Trophoblast cell (in vitro differentiated cells and primary cell): ENCODE measurements at regions not wholly inside any gene's neighbourhood (a gene's known extent, or its start where the extent isn't known, plus 50 kb on each side); places are given as distances from the start of the nearest gene placed in this dataset.

Experiments
- DNase-seq, 2 donors: peaks; one replicate each; pipeline ENCODE4 v3.0.0-alpha.2; 2016
- H2AFZ ChIP-seq: 2 replicates; pipeline ENCODE4 v1.6.1; 2013; ENCODE audit warnings: low read length, moderate library complexity, mild to moderate bottlenecking; ENCODE audit not compliant: insufficient read depth, poor library complexity
- H2AK5ac ChIP-seq: 2 replicates; pipeline ENCODE4 v1.6.1; 2013; ENCODE audit warnings: mild to moderate bottlenecking, low read length
- H2BK120ac ChIP-seq: 2 replicates; pipeline ENCODE4 v1.6.1; 2013; ENCODE audit warnings: low read length, mild to moderate bottlenecking, moderate library complexity; ENCODE audit not compliant: insufficient read depth, poor library complexity
- H2BK12ac ChIP-seq: 2 replicates; pipeline ENCODE4 v1.6.1; 2013; ENCODE audit warnings: mild to moderate bottlenecking, low read length, moderate library complexity
- H2BK5ac ChIP-seq: 2 replicates; pipeline ENCODE4 v1.6.1; 2013; ENCODE audit warnings: low read length, low read depth, moderate library complexity, mild to moderate bottlenecking; ENCODE audit not compliant: poor library complexity
- H3K14ac ChIP-seq: 2 replicates; pipeline ENCODE4 v1.6.1; 2013; ENCODE audit warnings: mild to moderate bottlenecking, low read length
- H3K18ac ChIP-seq: 2 replicates; pipeline ENCODE4 v1.6.1; 2013; ENCODE audit warnings: mild to moderate bottlenecking, low read length
- H3K23ac ChIP-seq: 2 replicates; pipeline ENCODE4 v1.6.1; 2013; ENCODE audit warnings: low read length
- H3K27ac ChIP-seq: 2 replicates; pipeline ENCODE4 v1.5.1; 2013; ENCODE audit warnings: low read depth, mild to moderate bottlenecking, inconsistent platforms, low read length, moderate library complexity
- H3K27me3 ChIP-seq: 2 replicates; pipeline ENCODE4 v1.6.1; 2013; ENCODE audit warnings: inconsistent platforms, mild to moderate bottlenecking, low read length, moderate library complexity; ENCODE audit not compliant: insufficient read depth
- H3K36me3 ChIP-seq, 2 experiments: 1 replicate in 1 of 2; 2 replicates in 1 of 2; pipeline ENCODE4 v1.6.1; 2013; ENCODE audit warnings: low read length in 2 of 2, mild to moderate bottlenecking in 2 of 2, moderate library complexity in 1 of 2; ENCODE audit not compliant: insufficient read depth in 2 of 2, control insufficient read depth in 1 of 2
- H3K4ac ChIP-seq: 2 replicates; pipeline ENCODE4 v1.6.1; 2013; ENCODE audit warnings: low read depth, mild to moderate bottlenecking, low read length, moderate library complexity
- H3K4me1 ChIP-seq, 2 experiments: 1 replicate in 1 of 2; 2 replicates in 1 of 2; pipeline ENCODE4 v1.6.1; 2013; ENCODE audit warnings: low read length in 2 of 2, mild to moderate bottlenecking in 2 of 2, moderate library complexity in 1 of 2; ENCODE audit not compliant: insufficient read depth in 2 of 2, control insufficient read depth in 1 of 2
- H3K4me2 ChIP-seq: 2 replicates; pipeline ENCODE4 v1.6.1; 2013; ENCODE audit warnings: inconsistent platforms, mild to moderate bottlenecking, low read length, moderate library complexity
- H3K4me3 ChIP-seq: 2 replicates; pipeline ENCODE4 v1.5.1; 2013; ENCODE audit warnings: mild to moderate bottlenecking, low read depth, low read length, inconsistent platforms
- H3K79me1 ChIP-seq: one replicate; pipeline ENCODE4 v1.6.1; 2013; ENCODE audit warnings: low read length
- H3K79me2 ChIP-seq: 2 replicates; pipeline ENCODE4 v1.6.1; 2013; ENCODE audit warnings: low read length, mild to moderate bottlenecking; ENCODE audit not compliant: control insufficient read depth, insufficient read depth, poor library complexity
- H3K9ac ChIP-seq: 2 replicates; pipeline ENCODE4 v1.6.1; 2013; ENCODE audit warnings: mild to moderate bottlenecking, low read length
- H3K9me3 ChIP-seq: 2 replicates; pipeline ENCODE4 v1.6.1; 2013; ENCODE audit warnings: low read depth, mild to moderate bottlenecking, control low read depth, inconsistent platforms, low read length; ENCODE audit not compliant: insufficient read depth
- H4K12ac ChIP-seq: 2 replicates; pipeline ENCODE4 v1.6.1; 2013; ENCODE audit warnings: low read depth, mild to moderate bottlenecking, low read length, moderate library complexity
- H4K8ac ChIP-seq: 2 replicates; pipeline ENCODE4 v1.6.1; 2013; ENCODE audit warnings: low read depth, mild to moderate bottlenecking, low read length, moderate library complexity
- H4K91ac ChIP-seq: one replicate; pipeline ENCODE4 v1.6.1; 2013; ENCODE audit warnings: low read depth, mild to moderate bottlenecking, low read length, moderate library complexity
- WGBS: extraction: QIAGEN DNeasy Blood & Tissue Kit; methylation state at CpG from one replicate; pipeline ENCODE4 v1.1.7; 2013; ENCODE audit warnings: missing lambda C conversion rate; ENCODE audit not compliant: insufficient read length, insufficient coverage; ENCODE audit errors: extremely low coverage; 5-methylcytosine and 5-hydroxymethylcytosine counted together

GRCh38 chr18:4721545-4721944, 266.4 kb upstream of the DLGAP1 start:
- no peak overlapping the region for H2BK12ac ChIP-seq
- peak overlapping the region; percentile 24 for H4K91ac ChIP-seq
- no peaks in the 10 kb centered on the region for H3K79me2 ChIP-seq
- H2BK5ac ChIP-seq, result no peak overlapping the region
- no peaks in the 10 kb centered on the region for H3K9me3 ChIP-seq
- no peak for DNase-seq
- H3K4me3 ChIP-seq, result no peak overlapping the region
- no peak overlapping the region for H2AFZ ChIP-seq
- H2AK5ac ChIP-seq, result no peak overlapping the region
- no peaks in the 10 kb centered on the region for H3K4me1 ChIP-seq
- no peak overlapping the region for H3K23ac ChIP-seq
- H3K36me3 ChIP-seq, result no peaks in the 10 kb centered on the region
- no peak overlapping the region for H3K14ac ChIP-seq
- no peak overlapping the region for H2BK120ac ChIP-seq
- no peak overlapping the region for H3K4ac ChIP-seq
- H3K18ac ChIP-seq, result no peak overlapping the region
- no peak overlapping the region for H3K9ac ChIP-seq
- H3K27me3 ChIP-seq, result no peaks in the 10 kb centered on the region
- WGBS, result no CpG with 5 or more reads among the region's 3 CpGs
- H4K12ac ChIP-seq, result no peak overlapping the region
- H3K27ac ChIP-seq, result no peak overlapping the region
- H3K79me1 ChIP-seq, result no peaks in the 10 kb centered on the region
- no peak overlapping the region for H4K8ac ChIP-seq
- H3K4me2 ChIP-seq, result no peak overlapping the region

- Histone ChIP-seq H4K12ac (no peak overlapping the region), H3K27me3 (no peaks in the 10 kb centered on the region), H3K36me3 (no peaks in the 10 kb centered on the region), H4K91ac (no peak overlapping the region), H2BK12ac (no peak overlapping the region), H2AK5ac (no peak overlapping the region), H2BK5ac (no peak overlapping the region), H3K4me1 (no peaks in the 10 kb centered on the region), H2BK120ac (no peak overlapping the region), H3K14ac (no peak overlapping the region), H3K23ac (no peak overlapping the region), H4K8ac (no peak overlapping the region), H3K9ac (no peak overlapping the region), H3K79me1 (no peaks in the 10 kb centered on the region), H3K4me2 (no peak overlapping the region), H3K27ac (no peak overlapping the region), H3K79me2 (no peaks in the 10 kb centered on the region), H3K4me3 (no peak overlapping the region), H3K4ac (no peak overlapping the region), H2AFZ (no peak overlapping the region), H3K18ac (no peak overlapping the region), H3K9me3 (no peaks in the 10 kb centered on the region)
- peak in 1 of 2 donors; percentile 34 for DNase-seq
- WGBS, result no CpG with 5 or more reads among the region's 2 CpGs
Observed at GRCh38 chr18:4720518-4720917, 265.4 kb upstream of the DLGAP1 start.

GRCh38 chr18:4705894-4706293, 250.8 kb upstream of the DLGAP1 start:
- no peak for DNase-seq
- H2AK5ac ChIP-seq, result no peak overlapping the region
- no peak overlapping the region for H3K14ac ChIP-seq
- H3K4me3 ChIP-seq, result no peak overlapping the region
- H4K91ac ChIP-seq, result no peak overlapping the region
- H2BK12ac ChIP-seq, result no peak overlapping the region
- no peak overlapping the region for H3K9ac ChIP-seq
- no peaks in the 10 kb centered on the region for H3K27me3 ChIP-seq
- H3K4me2 ChIP-seq, result no peak overlapping the region
- no peaks in the 10 kb centered on the region for H3K79me2 ChIP-seq
- H2BK5ac ChIP-seq, result no peak overlapping the region
- H3K23ac ChIP-seq, result no peak overlapping the region
- no peaks in the 10 kb centered on the region for H3K9me3 ChIP-seq
- H3K4ac ChIP-seq, result no peak overlapping the region
- H3K79me1 ChIP-seq, result no peaks in the 10 kb centered on the region
- H3K18ac ChIP-seq, result no peak overlapping the region
- no CpG with 5 or more reads among the region's 1 CpG for WGBS
- no peaks in the 10 kb centered on the region for H3K4me1 ChIP-seq
- no peak overlapping the region for H2BK120ac ChIP-seq
- H4K12ac ChIP-seq, result no peak overlapping the region
- no peak overlapping the region for H4K8ac ChIP-seq
- H2AFZ ChIP-seq, result no peak overlapping the region
- no peak overlapping the region for H3K27ac ChIP-seq
- no peaks in the 10 kb centered on the region for H3K36me3 ChIP-seq

GRCh38 chr18:4704781-4705180, 249.7 kb upstream of the DLGAP1 start:
- H3K4me1 ChIP-seq, result no peaks in the 10 kb centered on the region
- no peak overlapping the region for H3K4me2 ChIP-seq
- H3K79me2 ChIP-seq, result no peaks in the 10 kb centered on the region
- H4K8ac ChIP-seq, result no peak overlapping the region
- H3K4ac ChIP-seq, result no peak overlapping the region
- no peak overlapping the region for H2BK5ac ChIP-seq
- no peak overlapping the region for H3K23ac ChIP-seq
- no peak overlapping the region for H3K14ac ChIP-seq
- no peak overlapping the region for H2BK120ac ChIP-seq
- no peaks in the 10 kb centered on the region for H3K27me3 ChIP-seq
- no peak for DNase-seq
- H3K79me1 ChIP-seq, result no peaks in the 10 kb centered on the region
- H4K12ac ChIP-seq, result no peak overlapping the region
- H4K91ac ChIP-seq, result no peak overlapping the region
- no peak overlapping the region for H2AFZ ChIP-seq
- H3K9ac ChIP-seq, result no peak overlapping the region
- H3K4me3 ChIP-seq, result no peak overlapping the region
- no peak overlapping the region for H2AK5ac ChIP-seq
- no CpG with 5 or more reads among the region's 3 CpGs for WGBS
- no peak overlapping the region for H3K27ac ChIP-seq
- H3K36me3 ChIP-seq, result no peaks in the 10 kb centered on the region
- no peak overlapping the region for H2BK12ac ChIP-seq
- H3K9me3 ChIP-seq, result no peaks in the 10 kb centered on the region
- no peak overlapping the region for H3K18ac ChIP-seq
